ENCODE measurements at regions not wholly inside any gene's neighbourhood (a gene's known extent, or its start where the extent isn't known, plus 50 kb on each side); places are given as distances from the start of the nearest gene placed in this dataset.
"Not testable (repeated sequence)": the region's sequence is repeated elsewhere in the genome, so short reads cannot be mapped to it uniquely, and the experiment has no call there.

DNA sequence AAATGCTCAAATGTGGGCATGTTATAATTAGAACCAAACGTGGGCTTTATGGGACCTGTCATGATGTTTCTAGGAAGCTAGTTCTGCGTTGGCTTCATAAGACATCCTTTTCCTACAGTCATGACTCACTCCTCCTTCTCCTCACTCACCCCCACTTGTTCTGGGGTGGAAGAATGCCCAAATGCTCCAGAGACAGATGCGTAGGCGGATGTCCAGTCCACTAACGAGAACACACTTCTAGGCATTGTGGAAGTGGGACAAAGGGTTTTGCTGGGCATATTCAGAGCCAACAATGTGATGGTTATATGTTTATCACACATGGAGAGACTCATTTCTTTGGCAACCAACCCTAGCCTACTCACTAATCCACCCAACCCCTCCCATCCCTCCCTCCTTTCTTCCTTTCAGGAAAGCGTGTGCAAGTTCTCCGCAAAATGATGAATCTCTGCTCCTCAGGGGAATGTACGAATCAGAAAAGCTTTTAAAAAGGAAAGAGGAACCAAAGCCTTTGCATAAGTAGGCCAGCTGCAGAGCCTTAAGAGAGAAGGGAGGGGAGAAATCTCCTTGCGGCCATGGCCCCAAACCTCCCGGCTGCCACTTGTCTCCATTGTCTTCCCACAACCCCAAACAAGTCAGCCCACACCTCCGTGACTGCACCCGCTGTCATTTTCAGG is 123.0 kb upstream of the SPRED1 start:
- ATAC-seq (peak; percentile 70), DNase-seq (peak in 3 of 4 donors; percentile 27 to 81 (median 65))
- TF ChIP-seq, protein P1, sequence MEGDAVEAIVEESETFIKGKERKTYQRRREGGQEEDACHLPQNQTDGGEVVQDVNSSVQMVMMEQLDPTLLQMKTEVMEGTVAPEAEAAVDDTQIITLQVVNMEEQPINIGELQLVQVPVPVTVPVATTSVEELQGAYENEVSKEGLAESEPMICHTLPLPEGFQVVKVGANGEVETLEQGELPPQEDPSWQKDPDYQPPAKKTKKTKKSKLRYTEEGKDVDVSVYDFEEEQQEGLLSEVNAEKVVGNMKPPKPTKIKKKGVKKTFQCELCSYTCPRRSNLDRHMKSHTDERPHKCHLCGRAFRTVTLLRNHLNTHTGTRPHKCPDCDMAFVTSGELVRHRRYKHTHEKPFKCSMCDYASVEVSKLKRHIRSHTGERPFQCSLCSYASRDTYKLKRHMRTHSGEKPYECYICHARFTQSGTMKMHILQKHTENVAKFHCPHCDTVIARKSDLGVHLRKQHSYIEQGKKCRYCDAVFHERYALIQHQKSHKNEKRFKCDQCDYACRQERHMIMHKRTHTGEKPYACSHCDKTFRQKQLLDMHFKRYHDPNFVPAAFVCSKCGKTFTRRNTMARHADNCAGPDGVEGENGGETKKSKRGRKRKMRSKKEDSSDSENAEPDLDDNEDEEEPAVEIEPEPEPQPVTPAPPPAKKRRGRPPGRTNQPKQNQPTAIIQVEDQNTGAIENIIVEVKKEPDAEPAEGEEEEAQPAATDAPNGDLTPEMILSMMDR (IDR thresholded peaks at IDR 0.05): no peak
- no peaks in the 10 kb centered on the region for H3K9me3 ChIP-seq
- H3K4me1 ChIP-seq: peaks cover 0 to 41% of the 10 kb centered on the region in 2 donors
- no peaks in the 10 kb centered on the region for H3K27me3 ChIP-seq
- no peaks in the 10 kb centered on the region for H3K36me3 ChIP-seq
- H3K27ac ChIP-seq: peak overlapping the region; percentile 61 to 80
- intact Hi-C loops (cut with DNase I): no loop called here
- H3K4me3 ChIP-seq: no peak overlapping the region

DNA sequence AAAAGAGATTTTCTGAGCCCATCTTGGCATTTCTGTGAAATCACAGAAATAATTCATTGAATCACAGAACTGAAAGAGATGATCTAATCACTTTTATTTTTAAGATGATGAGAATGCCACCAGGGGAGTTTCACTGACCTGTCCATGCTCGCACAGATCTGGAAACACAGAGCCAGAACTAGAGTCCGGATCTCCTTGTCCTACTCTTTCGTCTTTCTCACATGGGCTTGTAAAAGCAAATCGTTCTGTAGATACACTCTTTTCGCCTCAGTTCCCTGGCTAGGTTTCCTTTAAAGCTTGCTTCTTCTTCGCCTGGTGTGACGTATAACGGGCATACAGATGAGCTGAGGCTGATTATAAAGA is 122.5 kb upstream of the SPRED1 start:
- intact Hi-C loops (cut with DNase I): no loop called here
- Histone ChIP-seq H3K27ac (peak overlapping the region; percentile 61 to 80), H3K4me3 (no peak overlapping the region), H3K36me3 (no peaks in the 10 kb centered on the region), H3K27me3 (no peaks in the 10 kb centered on the region), H3K9me3 (no peaks in the 10 kb centered on the region), H3K4me1 (peaks cover 0 to 41% of the 10 kb centered on the region in 2 donors)
- TF ChIP-seq, protein P1 (IDR thresholded peaks at IDR 0.05): no peak
- ATAC-seq: peak; percentile 4
- no peak for DNase-seq

DNA sequence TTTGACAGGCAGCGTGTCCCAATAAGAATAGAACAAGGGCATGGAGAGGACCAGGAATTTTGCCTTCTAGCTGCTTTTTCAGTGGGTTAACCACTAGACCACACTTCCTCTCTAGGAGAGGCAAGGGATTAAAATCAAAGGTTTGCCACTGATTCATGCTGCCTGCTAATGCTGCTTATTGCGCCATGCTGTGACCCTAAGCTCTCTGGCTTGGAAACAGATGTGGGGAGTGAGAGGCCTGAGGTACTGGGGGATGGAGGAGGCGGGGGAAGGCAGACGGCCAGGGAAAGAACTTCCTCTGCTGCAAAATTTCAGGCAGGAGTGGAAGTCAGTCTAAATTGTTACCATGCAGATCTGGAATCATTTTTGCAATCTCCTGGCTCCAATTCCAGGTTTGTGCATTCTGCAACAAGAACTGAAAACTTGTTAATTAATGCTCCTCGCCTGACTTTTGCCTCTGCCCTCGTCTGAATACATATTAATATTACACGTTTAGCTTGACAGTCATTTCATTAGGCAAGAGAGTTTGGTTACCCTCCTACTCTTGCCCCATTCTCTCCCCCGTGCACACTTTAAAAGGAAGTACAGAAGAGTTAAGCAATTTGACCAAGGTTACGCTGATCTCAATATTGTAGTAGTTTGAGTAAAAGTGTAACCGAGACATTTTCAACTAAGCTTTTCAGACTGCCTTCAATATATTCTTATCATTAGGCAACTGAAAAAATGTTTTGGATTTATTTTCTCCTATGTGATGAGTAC is 121.7 kb upstream of the SPRED1 start:
- intact Hi-C loops (cut with DNase I): no loop called here
- H3K27me3 ChIP-seq: no peaks in the 10 kb centered on the region
- H3K4me1 ChIP-seq: peaks cover 0 to 41% of the 10 kb centered on the region in 2 donors
- H3K4me3 ChIP-seq: no peak overlapping the region
- TF ChIP-seq, protein P1 (IDR thresholded peaks at IDR 0.05): no peak
- ATAC-seq: peak; percentile 71
- peak overlapping the region; percentile 61 to 80 for H3K27ac ChIP-seq
- peak; percentile 71 to 92 (median 82) for DNase-seq
- H3K36me3 ChIP-seq: no peaks in the 10 kb centered on the region
- H3K9me3 ChIP-seq: peaks cover 0 to 2% of the 10 kb centered on the region in 2 donors

DNA sequence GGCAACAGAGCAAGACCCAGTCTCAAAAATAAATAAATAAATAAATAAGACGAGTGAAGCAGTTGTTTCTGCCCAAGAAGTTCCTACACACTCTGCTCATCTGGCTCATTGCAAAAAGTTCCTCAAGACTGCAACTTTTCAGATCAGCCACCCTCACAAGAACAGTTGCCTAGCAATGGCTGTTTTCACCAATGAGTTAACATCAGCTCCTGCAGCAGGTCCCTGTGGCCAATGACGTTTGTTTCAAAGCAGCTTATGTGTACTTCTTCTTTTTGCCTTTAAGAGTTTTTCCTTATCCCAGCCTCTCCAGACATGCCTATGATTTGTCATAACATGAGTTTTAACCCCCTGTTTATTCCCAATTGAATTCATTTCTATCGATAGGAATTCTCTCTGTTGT is 118.4 kb upstream of the SPRED1 start:
- intact Hi-C loops (cut with DNase I): no loop called here
- DNase-seq (peak in 1 of 4 donors; percentile 36), ATAC-seq (no peak)
- no peaks in the 10 kb centered on the region for H3K36me3 ChIP-seq
- H3K4me1 ChIP-seq: peaks cover 0 to 20% of the 10 kb centered on the region in 2 donors
- TF ChIP-seq, protein P1 (IDR thresholded peaks at IDR 0.05): no peak
- no peaks in the 10 kb centered on the region for H3K27me3 ChIP-seq
- no peak overlapping the region for H3K4me3 ChIP-seq
- no peak overlapping the region for H3K27ac ChIP-seq
- peaks cover 0 to 4% of the 10 kb centered on the region in 2 donors for H3K9me3 ChIP-seq

DNA sequence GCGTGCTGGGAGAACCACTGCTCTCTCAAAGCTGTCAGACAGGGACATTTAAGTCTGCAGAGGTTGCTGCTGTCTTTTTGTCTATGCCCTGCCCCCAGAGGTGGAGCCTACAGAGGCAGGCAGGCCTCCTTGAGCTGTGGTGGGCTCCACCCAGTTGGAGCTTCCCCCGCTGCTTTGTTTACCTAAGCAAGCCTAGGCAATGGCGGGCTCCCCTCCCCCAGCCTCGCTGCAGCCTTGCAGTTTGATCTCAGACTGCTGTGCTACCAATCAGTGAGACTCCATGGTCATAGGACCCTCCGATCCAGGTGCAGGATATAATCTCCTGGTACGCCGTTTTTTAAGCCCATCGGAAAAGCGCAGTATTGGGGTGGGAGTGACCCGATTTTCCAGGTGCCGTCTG is 110.4 kb upstream of the SPRED1 start:
- H3K9me3 ChIP-seq; intact Hi-C loops (cut with DNase I); H3K27ac ChIP-seq; H3K4me1 ChIP-seq; DNase-seq; H3K4me3 ChIP-seq; H3K27me3 ChIP-seq; H3K36me3 ChIP-seq; ATAC-seq: not testable (repeated sequence)

Measured in left lung (tissue), 4 donors.